Endothelial cell of umbilical vein (primary cell): ENCODE measurements at regions not wholly inside any gene's neighbourhood (a gene's known extent, or its start where the extent isn't known, plus 50 kb on each side); places are given as distances from the start of the nearest gene placed in this dataset.

Experiments
- BruUV-seq: library from RNA; stranded (reverse); fragments of 400-500 nt; replicated peaks from 2 replicates; lab custom pipeline; 2021; lab: Mats Ljungman, UMichigan
- CTCF ChIA-PET: fragments of 300-600, 350-600 bp; sonication (Branson Sonifier 250); formaldehyde crosslinking; loops from one replicate; lab custom pipeline; 2021; ENCODE audit warnings: antibody characterized with exemption, inconsistent platforms; lab: Charles Lee
- POLR2A ChIA-PET: fragments of 300-600, 350-600 bp; sonication (Branson Sonifier 250); formaldehyde crosslinking; loops from one replicate; lab custom pipeline; 2021; ENCODE audit warnings: antibody characterized with exemption, inconsistent platforms; lab: Charles Lee
- DNase-seq: peaks from one replicate; pipeline ENCODE4 v3.0.0-alpha.2; 2011; ENCODE audit warnings: low read depth, low spot score
- FAIRE-seq: peaks from 2 replicates; lab custom pipeline; 2011; peaks lifted over from hg19 to GRCh38; lab: Jason Lieb, UNC
- H2AFZ ChIP-seq: 2 replicates; pipeline ENCODE4 v1.6.0; 2012; ENCODE audit warnings: low read depth, low read length, control low read depth, inconsistent platforms
- H3K27ac ChIP-seq: 2 replicates; pipeline ENCODE4 v1.5.1; 2011; ENCODE audit warnings: low read depth, mild to moderate bottlenecking, control low read depth, low read length, moderate library complexity; ENCODE audit not compliant: insufficient read depth
- H3K27me3 ChIP-seq, 2 experiments: 2 replicates each; pipeline versions ENCODE4 v1.6.0 to v1.6.1; 2011; ENCODE audit warnings: low read length in 2 of 2, mixed read lengths in 1 of 2; ENCODE audit not compliant: control insufficient read depth in 2 of 2, insufficient read depth in 2 of 2
- H3K36me3 ChIP-seq, 2 experiments: 2 replicates in 1 of 2; 3 replicates in 1 of 2; pipeline ENCODE4 v1.5.1; 2011; ENCODE audit warnings: low read length in 2 of 2, mild to moderate bottlenecking in 1 of 2, moderate library complexity in 1 of 2; ENCODE audit not compliant: control insufficient read depth in 2 of 2, insufficient read depth in 2 of 2; ENCODE audit errors: extremely low read depth in 1 of 2
- H3K4me1 ChIP-seq: 3 replicates; pipeline ENCODE4 v1.5.1; 2011; ENCODE audit warnings: mild to moderate bottlenecking, low read length; ENCODE audit not compliant: control insufficient read depth, insufficient read depth; ENCODE audit errors: extremely low read depth
- H3K4me2 ChIP-seq: 2 replicates; pipeline ENCODE4 v1.6.1; 2011; ENCODE audit warnings: low read length, control low read depth, mixed read lengths; ENCODE audit not compliant: insufficient read depth
- H3K4me3 ChIP-seq, 3 experiments: fragments of 200-600 bp in 1 of 3; sonication (generic), shearing (Covaris generic) in 1 of 3; replicated peaks in 1 of 3; 2 replicates each; pipeline ENCODE4 v1.5.1; 2011 to 2016; ENCODE audit warnings: control low read depth in 3 of 3, low read length in 3 of 3, mild to moderate bottlenecking in 2 of 3, inconsistent platforms in 1 of 3, low read depth in 1 of 3, moderate library complexity in 1 of 3; ENCODE audit not compliant: insufficient read depth in 1 of 3
- H3K79me2 ChIP-seq: 2 replicates; pipeline ENCODE4 v1.6.0; 2012; ENCODE audit warnings: low read length, inconsistent platforms; ENCODE audit not compliant: control insufficient read depth, insufficient read depth
- H3K9ac ChIP-seq: replicated peaks from 2 replicates; pipeline ENCODE3; 2011; ENCODE audit warnings: low read length, control low read depth; ENCODE audit not compliant: insufficient read depth; ENCODE audit errors: extremely low read depth
- H3K9me1 ChIP-seq: replicated peaks from 3 replicates; pipeline ENCODE4 v1.6.0; 2011; ENCODE audit warnings: mild to moderate bottlenecking, low read length; ENCODE audit not compliant: control insufficient read depth, insufficient read depth; ENCODE audit errors: extremely low read depth
- H3K9me3 ChIP-seq: replicated peaks from 2 replicates; pipeline ENCODE4 v1.5.1; 2012; ENCODE audit warnings: low read length, inconsistent platforms; ENCODE audit not compliant: control insufficient read depth, insufficient read depth
- H4K20me1 ChIP-seq: replicated peaks from 2 replicates; pipeline ENCODE3; 2011; ENCODE audit warnings: mild to moderate bottlenecking, low read length; ENCODE audit not compliant: control insufficient read depth, insufficient read depth; ENCODE audit errors: extremely low read depth
- CTCF ChIP-seq, 2 donors: IDR thresholded peaks; 1 replicate in 1 of 2; 2 replicates in 1 of 2; pipeline ENCODE4 v1.5.1; 2011; ENCODE audit warnings: low read length in 2 of 2, mild to moderate bottlenecking in 2 of 2, moderate library complexity in 2 of 2, control low read depth in 1 of 2, inconsistent platforms in 1 of 2, low read depth in 1 of 2; ENCODE audit not compliant: insufficient read depth in 1 of 2; ENCODE audit errors: extremely low read depth in 1 of 2
- EZH2 ChIP-seq: IDR thresholded peaks from 2 replicates; pipeline ENCODE4 v1.6.1; 2012; ENCODE audit warnings: borderline replicate concordance, low read depth, mild to moderate bottlenecking, moderate library complexity, low read length, inconsistent platforms; ENCODE audit not compliant: severe bottlenecking
- FOS ChIP-seq: IDR thresholded peaks from 2 replicates; pipeline ENCODE4 v1.6.1; 2011; ENCODE audit warnings: mild to moderate bottlenecking, low read length, moderate library complexity, borderline replicate concordance; ENCODE audit not compliant: insufficient read depth
- GATA2 ChIP-seq: IDR thresholded peaks from 2 replicates; pipeline ENCODE4 v1.7.0; 2011; ENCODE audit warnings: low read depth, mild to moderate bottlenecking, moderate library complexity, mixed read lengths, low read length; ENCODE audit not compliant: insufficient read length, insufficient read depth
- JUN ChIP-seq: IDR thresholded peaks from 2 replicates; pipeline ENCODE4 v1.6.1; 2011; ENCODE audit warnings: borderline replicate concordance, low read depth; ENCODE audit not compliant: insufficient read length, insufficient read depth
- MAX ChIP-seq: IDR thresholded peaks from 2 replicates; pipeline ENCODE4 v1.6.1; 2011; ENCODE audit not compliant: insufficient read depth, insufficient read length
- MYC ChIP-seq: IDR thresholded peaks from one replicate; pipeline ENCODE4 v1.6.1; 2011; ENCODE audit warnings: mild to moderate bottlenecking, low read depth, low read length
- POLR2A ChIP-seq: IDR thresholded peaks from 2 replicates; pipeline ENCODE4 v1.6.1; 2012; ENCODE audit warnings: low read depth, mild to moderate bottlenecking, control low read depth, low read length
- POLR2AphosphoS5 ChIP-seq: IDR thresholded peaks from 2 replicates; pipeline ENCODE4 v1.6.1; 2012; ENCODE audit warnings: low read depth, mild to moderate bottlenecking, control low read depth, low read length, moderate library complexity; ENCODE audit not compliant: insufficient read depth
- dilution Hi-C: fragments of 300-500 bp; cut with MboI; formaldehyde crosslinking; loops from one replicate; pipeline ENCODE4 v1.15.0; 2019; ENCODE audit warnings: low sequenced_read_pairs; ENCODE audit not compliant: extremely low pct_ligation_motif_present
- intact Hi-C: fragments of 100-400 bp; cut with micrococcal nuclease; formaldehyde crosslinking; loops from one replicate; pipeline ENCODE4 v1.10.0; 2022

- no peak overlapping the region for H2AFZ ChIP-seq
- FAIRE-seq, result no peak
- no peak for DNase-seq
- intact Hi-C loops, result no loop called here
- no peak overlapping the region for H3K4me2 ChIP-seq
- no peaks in the 10 kb centered on the region for H3K27me3 ChIP-seq
- BruUV-seq, result no TSS peak
- no peaks in the 10 kb centered on the region for H3K79me2 ChIP-seq
- CTCF ChIA-PET, result no interaction called here
- no peaks in the 10 kb centered on the region for H3K9me1 ChIP-seq
- POLR2A ChIA-PET, result no interaction called here
- no peaks in the 10 kb centered on the region for H3K4me1 ChIP-seq
- no peaks in the 10 kb centered on the region for H4K20me1 ChIP-seq
- TF ChIP-seq MAX (no peak), JUN (no peak), POLR2AphosphoS5 (no peak), CTCF (IDR thresholded peaks at IDR 0.05; ENCODE audit: extremely low read depth in 1 of 2, insufficient read depth in 1 of 2, low read depth in 1 of 2, low read length in 2 of 2) (no peak), FOS (no peak), POLR2A (no peak), EZH2 (no peak), GATA2 (no peak), MYC (no peak)
- no peak overlapping the region for H3K4me3 ChIP-seq
- H3K9ac ChIP-seq, result no peak overlapping the region
- no peaks in the 10 kb centered on the region for H3K9me3 ChIP-seq
- dilution Hi-C loops, result no loop called here
- no peaks in the 10 kb centered on the region for H3K36me3 ChIP-seq
- no peak overlapping the region for H3K27ac ChIP-seq
Observed at GRCh38 chr21:22796147-22796546, 1797.9 kb downstream of the NCAM2 start.
